GM12873 (cell line): ENCODE measurements at regions not wholly inside any gene's neighbourhood (a gene's known extent, or its start where the extent isn't known, plus 50 kb on each side); places are given as distances from the start of the nearest gene placed in this dataset.
A peak's percentile ranks its signal among the peaks of the same experiment; 100 is the strongest.

ENCODE experiments used
- TF ChIP-seq, protein P1 (sequence below): IDR thresholded peaks from 2 replicates; pipeline ENCODE4 v1.5.1; 2012; ENCODE audit warnings: low read depth, mild to moderate bottlenecking, moderate library complexity, low read length, control low read depth; ENCODE audit not compliant: insufficient read depth; ENCODE audit errors: missing control alignments

DNA sequence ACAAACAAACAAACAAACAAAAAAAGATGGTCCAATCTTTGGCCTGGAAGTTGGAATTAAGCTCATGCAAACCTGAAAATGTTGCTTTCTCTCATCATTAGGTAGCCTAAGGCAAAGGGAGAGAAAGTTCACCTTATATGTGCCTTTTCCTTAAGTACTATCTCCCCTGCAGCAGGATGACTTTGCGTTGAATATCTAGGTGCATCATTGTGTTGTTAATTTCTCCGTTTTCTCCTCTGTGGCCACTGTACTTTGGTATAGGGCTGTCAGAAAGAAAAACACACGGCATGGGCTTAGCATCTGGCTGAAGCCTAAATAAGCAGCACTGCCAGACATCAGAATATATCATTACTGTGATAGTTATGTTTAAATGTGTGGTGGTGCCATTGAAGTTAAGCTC is 345.5 kb downstream of the BCAT1 start:
- TF ChIP-seq, protein P1, sequence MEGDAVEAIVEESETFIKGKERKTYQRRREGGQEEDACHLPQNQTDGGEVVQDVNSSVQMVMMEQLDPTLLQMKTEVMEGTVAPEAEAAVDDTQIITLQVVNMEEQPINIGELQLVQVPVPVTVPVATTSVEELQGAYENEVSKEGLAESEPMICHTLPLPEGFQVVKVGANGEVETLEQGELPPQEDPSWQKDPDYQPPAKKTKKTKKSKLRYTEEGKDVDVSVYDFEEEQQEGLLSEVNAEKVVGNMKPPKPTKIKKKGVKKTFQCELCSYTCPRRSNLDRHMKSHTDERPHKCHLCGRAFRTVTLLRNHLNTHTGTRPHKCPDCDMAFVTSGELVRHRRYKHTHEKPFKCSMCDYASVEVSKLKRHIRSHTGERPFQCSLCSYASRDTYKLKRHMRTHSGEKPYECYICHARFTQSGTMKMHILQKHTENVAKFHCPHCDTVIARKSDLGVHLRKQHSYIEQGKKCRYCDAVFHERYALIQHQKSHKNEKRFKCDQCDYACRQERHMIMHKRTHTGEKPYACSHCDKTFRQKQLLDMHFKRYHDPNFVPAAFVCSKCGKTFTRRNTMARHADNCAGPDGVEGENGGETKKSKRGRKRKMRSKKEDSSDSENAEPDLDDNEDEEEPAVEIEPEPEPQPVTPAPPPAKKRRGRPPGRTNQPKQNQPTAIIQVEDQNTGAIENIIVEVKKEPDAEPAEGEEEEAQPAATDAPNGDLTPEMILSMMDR, result no peak

DNA sequence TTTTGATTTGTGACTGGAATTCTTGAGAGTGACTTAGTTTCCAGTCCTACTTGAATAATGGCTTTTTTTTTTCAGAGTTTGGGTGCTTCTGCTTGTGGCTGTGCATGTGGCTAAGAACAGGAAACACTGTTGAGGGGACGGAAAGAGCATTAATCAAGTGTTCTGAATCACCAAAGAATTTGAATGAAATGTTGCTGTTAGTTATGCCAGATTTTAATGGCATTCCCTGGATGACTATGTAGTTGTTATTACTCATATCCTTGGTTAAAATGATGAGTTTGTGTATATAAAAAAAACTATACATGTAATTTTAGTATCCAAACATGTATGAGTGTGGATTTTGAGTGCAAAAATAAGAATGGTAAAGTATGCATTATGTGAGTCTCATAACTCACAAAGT is 347.9 kb downstream of the BCAT1 start:
- TF ChIP-seq, protein P1, result no peak

DNA sequence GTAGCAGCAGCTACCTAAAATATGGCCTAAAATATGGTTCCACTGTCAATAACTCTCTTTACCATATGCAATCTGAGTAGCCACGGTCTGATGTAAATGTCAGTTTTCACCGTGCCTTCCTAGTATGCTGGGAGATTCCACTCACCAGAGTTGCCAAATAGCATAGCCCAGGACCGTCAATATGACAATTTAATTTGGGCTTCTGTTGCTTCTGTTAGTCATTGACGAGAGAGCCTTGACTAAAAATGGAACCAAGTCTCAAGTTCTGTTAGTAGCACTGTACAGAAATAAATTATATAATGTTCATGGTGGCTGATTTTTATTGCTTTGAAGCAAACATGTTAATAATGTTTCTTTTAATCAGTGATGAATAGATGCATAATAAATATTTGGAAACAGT is 348.4 kb downstream of the BCAT1 start:
- TF ChIP-seq, protein P1, result no peak

DNA sequence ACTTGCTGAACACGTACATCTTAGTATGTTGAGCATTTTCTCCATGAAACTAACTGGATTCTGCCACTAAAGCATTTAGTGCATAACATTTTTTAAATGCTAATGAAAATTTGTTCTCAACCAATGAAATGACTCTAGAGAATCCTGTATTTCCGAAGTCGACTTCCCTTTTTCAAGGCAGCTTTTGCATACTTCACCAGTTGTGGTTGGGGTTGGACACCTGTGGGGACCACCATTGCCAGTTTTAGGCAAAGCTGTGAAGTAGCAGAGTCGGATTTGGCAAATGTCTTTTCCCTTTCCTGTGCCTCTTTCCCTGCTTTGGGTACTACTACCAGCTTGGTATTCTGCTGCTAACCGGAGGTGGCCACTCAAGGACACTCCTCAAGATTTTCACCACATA is 349.2 kb downstream of the BCAT1 start:
- TF ChIP-seq, protein P1, result no peak

DNA sequence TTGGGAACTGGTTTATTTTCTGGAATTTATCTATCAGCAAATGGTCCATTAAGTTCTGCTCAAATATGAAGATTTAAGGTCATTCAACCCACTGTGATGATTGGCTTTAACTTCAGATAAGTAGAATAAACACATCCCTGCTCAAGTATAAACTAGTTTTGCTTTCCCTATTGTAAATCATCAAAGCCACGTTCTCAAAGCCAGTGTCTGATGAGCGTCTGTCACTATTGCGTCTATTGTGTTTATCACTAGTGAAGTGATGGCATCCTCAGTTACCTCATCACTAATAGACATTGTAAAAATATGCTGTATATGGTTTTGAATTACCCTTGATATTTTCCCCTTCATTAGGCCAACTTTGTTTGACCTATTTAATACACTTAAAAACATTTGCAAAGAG is 351.3 kb downstream of the BCAT1 start:
- TF ChIP-seq, protein P1, result no peak

DNA sequence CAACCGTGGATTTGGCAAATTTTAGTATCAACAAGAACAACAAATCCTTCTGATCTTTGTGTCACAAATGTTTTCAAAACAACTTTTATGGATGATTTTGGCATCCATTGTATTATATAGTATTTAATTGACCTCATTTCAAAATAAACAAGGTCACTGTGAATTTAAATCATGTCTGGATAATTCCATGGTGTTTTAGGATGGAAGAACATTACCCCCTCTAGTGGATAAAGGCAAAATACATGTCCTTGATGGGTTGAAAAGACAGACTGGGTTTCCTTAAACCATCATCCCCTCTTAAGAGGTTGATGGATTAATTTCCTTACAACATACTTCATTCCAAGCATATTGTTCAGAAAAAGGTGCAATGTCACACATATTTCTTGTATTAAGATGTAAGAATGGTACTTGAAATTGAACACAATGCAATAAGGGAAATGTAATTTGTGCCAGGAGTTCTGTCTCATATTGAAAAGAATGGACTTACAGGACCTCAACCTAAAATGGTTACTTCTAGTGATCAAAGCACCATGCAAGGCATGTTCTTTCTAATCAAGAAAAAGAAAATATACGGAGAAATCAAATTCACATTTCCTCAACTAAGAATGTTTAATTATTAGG is 352.0 kb downstream of the BCAT1 start:
- TF ChIP-seq, protein P1, result peak; percentile 61

DNA sequence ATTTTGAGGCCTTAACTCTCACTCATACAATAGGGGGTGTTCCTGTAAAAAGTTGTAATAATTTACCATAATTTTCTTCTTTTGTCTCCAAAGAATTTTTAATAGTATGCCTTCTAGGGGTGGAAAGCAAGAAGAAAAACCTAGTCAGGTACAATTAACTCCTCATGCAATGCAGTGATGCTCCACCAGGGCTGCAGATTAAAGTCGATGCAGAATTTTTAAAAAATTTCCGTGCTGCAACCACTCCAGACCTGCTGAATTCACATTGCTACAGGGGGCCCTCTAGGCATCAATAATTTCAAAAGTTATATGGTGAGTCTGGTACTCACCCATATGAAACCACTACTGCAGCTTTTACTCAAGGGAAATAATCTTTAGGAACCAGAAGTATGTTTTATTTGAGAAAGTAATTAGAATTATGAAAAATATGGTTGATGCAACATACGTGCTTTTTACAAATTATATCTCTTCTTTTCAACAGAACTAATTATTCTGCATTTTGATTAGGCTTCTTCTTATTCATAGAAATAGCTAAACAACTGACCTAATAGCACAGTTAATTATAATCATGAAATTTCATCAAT is 353.2 kb downstream of the BCAT1 start:
- TF ChIP-seq, protein P1, result peak; percentile 49
